ENCODE measurements at regions not wholly inside any gene's neighbourhood (a gene's known extent, or its start where the extent isn't known, plus 50 kb on each side); places are given as distances from the start of the nearest gene placed in this dataset.
"Not testable (repeated sequence)": the region's sequence is repeated elsewhere in the genome, so short reads cannot be mapped to it uniquely, and the experiment has no call there.

DNA sequence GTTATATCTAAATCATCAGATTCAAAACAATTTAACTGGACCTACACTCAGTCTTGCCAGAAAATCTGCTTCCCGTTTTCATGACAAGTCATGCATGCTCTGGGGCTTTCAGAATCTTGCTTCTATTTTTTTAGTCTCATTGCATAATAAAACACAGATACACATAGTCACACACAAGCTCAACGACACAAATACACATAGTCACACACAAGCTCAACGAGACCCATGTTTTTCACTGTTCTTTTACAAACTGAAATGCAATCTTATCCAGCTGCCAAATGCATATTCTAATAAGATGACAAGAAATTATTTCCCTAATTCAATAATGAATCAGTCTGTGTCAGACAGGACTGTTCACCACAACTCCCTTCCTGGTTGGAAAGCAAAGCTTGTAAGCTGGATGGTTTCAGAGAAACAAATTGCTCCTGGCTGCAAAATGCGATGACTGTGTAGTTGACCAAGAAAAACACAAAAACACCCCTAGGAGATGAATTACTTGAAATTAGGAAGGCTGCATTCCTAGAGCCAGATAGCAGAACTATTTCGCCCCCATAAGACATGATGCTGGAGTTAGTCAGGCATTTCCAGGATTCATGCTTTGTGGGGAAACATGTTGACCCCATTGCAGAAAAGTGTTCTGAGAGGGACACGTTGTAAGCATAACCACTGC lies 208.7 kb downstream of the CHIC2 start:
- Mint-ChIP-seq H3K9me3 (no peaks in the 10 kb centered on the region), H3K27me3 (peaks cover 8% of the 10 kb centered on the region), H3K27ac (ENCODE audit: low read depth) (no peak overlapping the region), H3K4me1 (no peaks in the 10 kb centered on the region), H3K36me3 (ENCODE audit: insufficient read depth) (no peaks in the 10 kb centered on the region), H3K4me3 (no peak overlapping the region)
- no peak for DNase-seq (ENCODE audit: low spot score in 2 of 2)
- ATAC-seq (replicated peaks; ENCODE audit: extremely low read depth, poor library complexity, severe bottlenecking) = no peak

- no peak overlapping the region for H3K27ac Mint-ChIP-seq (ENCODE audit: low read depth)
These were observed 209.3 kb downstream of the CHIC2 start for GRCh38 chr4:53854991-53855568.

GRCh38 chr4:53852343-53852742 lies 212.1 kb downstream of the CHIC2 start:
- no peaks in the 10 kb centered on the region for H3K4me1 Mint-ChIP-seq

More at GRCh38 chr4:53854991-53855568, 209.3 kb downstream of the CHIC2 start:
- DNase-seq (ENCODE audit: low spot score in 2 of 2) = no peak
- no peak for ATAC-seq (replicated peaks; ENCODE audit: extremely low read depth, poor library complexity, severe bottlenecking)
- H3K36me3 Mint-ChIP-seq (ENCODE audit: insufficient read depth) = no peaks in the 10 kb centered on the region
- no peak overlapping the region for H3K4me3 Mint-ChIP-seq
- H3K4me1 Mint-ChIP-seq = no peaks in the 10 kb centered on the region
- H3K9me3 Mint-ChIP-seq = no peaks in the 10 kb centered on the region
- peaks cover 8% of the 10 kb centered on the region for H3K27me3 Mint-ChIP-seq

GRCh38 chr4:53847965-53848364 lies 216.4 kb downstream of the CHIC2 start:
- H3K9me3 Mint-ChIP-seq = no peaks in the 10 kb centered on the region
- no peaks in the 10 kb centered on the region for H3K4me1 Mint-ChIP-seq
- no peak for ATAC-seq (replicated peaks; ENCODE audit: extremely low read depth, poor library complexity, severe bottlenecking)
- H3K36me3 Mint-ChIP-seq (ENCODE audit: insufficient read depth) = no peaks in the 10 kb centered on the region
- no peak overlapping the region for H3K4me3 Mint-ChIP-seq
- peaks cover 2% of the 10 kb centered on the region for H3K27me3 Mint-ChIP-seq
- DNase-seq (ENCODE audit: low spot score in 2 of 2) = no peak
- H3K27ac Mint-ChIP-seq (ENCODE audit: low read depth) = no peak overlapping the region

More at GRCh38 chr4:53852343-53852742, 212.1 kb downstream of the CHIC2 start:
- H3K27me3 Mint-ChIP-seq = peaks cover 8% of the 10 kb centered on the region
- no peaks in the 10 kb centered on the region for H3K9me3 Mint-ChIP-seq
- no peaks in the 10 kb centered on the region for H3K36me3 Mint-ChIP-seq (ENCODE audit: insufficient read depth)
- DNase-seq (ENCODE audit: low spot score in 2 of 2) (no peak), ATAC-seq (replicated peaks; ENCODE audit: extremely low read depth, poor library complexity, severe bottlenecking) (no peak)
- no peak overlapping the region for H3K4me3 Mint-ChIP-seq
- no peak overlapping the region for H3K27ac Mint-ChIP-seq (ENCODE audit: low read depth)

DNA sequence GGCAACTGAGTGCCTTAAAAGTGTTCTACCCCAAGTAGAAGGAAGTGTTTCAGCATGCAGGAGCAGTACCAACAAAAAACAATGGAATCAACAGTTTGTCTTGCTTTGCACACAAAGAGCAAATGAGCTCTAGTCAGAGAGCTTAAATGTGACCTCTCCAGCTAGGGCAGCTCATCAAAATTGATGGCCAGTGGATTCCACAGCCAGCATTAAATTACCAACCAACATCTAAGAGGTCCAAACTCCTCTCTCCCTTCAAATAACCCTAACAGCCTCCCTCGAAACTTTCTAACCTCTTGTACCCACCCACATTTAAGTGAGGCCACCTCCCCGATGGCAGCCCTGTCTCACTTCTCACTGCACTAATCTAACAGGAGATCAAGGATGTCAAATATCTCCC lies 219.9 kb downstream of the CHIC2 start:
- peaks cover 25% of the 10 kb centered on the region for H3K27me3 Mint-ChIP-seq
- DNase-seq (ENCODE audit: low spot score in 2 of 2) (no peak), ATAC-seq (replicated peaks; ENCODE audit: extremely low read depth, poor library complexity, severe bottlenecking) (no peak)
- H3K4me3 Mint-ChIP-seq = no peak overlapping the region
- no peaks in the 10 kb centered on the region for H3K9me3 Mint-ChIP-seq
- H3K27ac Mint-ChIP-seq (ENCODE audit: low read depth) = no peak overlapping the region
- H3K36me3 Mint-ChIP-seq (ENCODE audit: insufficient read depth) = no peaks in the 10 kb centered on the region
- no peaks in the 10 kb centered on the region for H3K4me1 Mint-ChIP-seq

- H3K27ac Mint-ChIP-seq (ENCODE audit: low read depth) = no peak overlapping the region
- H3K4me1 Mint-ChIP-seq = no peaks in the 10 kb centered on the region
- peaks cover 25% of the 10 kb centered on the region for H3K27me3 Mint-ChIP-seq
- no peaks in the 10 kb centered on the region for H3K9me3 Mint-ChIP-seq
- DNase-seq (ENCODE audit: low spot score in 2 of 2) = no peak
- no peaks in the 10 kb centered on the region for H3K36me3 Mint-ChIP-seq (ENCODE audit: insufficient read depth)
- H3K4me3 Mint-ChIP-seq = no peak overlapping the region
- ATAC-seq (replicated peaks; ENCODE audit: extremely low read depth, poor library complexity, severe bottlenecking) = no peak
These were observed 220.3 kb downstream of the CHIC2 start for GRCh38 chr4:53844133-53844532.

- no peak for DNase-seq (ENCODE audit: low spot score in 2 of 2)
- Mint-ChIP-seq H3K27ac (ENCODE audit: low read depth) (no peak overlapping the region), H3K27me3 (peaks cover 25% of the 10 kb centered on the region), H3K9me3 (no peaks in the 10 kb centered on the region), H3K4me3 (no peak overlapping the region), H3K36me3 (ENCODE audit: insufficient read depth) (no peaks in the 10 kb centered on the region), H3K4me1 (no peaks in the 10 kb centered on the region)
- ATAC-seq (replicated peaks; ENCODE audit: extremely low read depth, poor library complexity, severe bottlenecking) = no peak
These were observed 222.7 kb downstream of the CHIC2 start for GRCh38 chr4:53841711-53842110.

- no peaks in the 10 kb centered on the region for H3K36me3 Mint-ChIP-seq (ENCODE audit: insufficient read depth)
- peaks cover 31% of the 10 kb centered on the region for H3K27me3 Mint-ChIP-seq
- no peak overlapping the region for H3K4me3 Mint-ChIP-seq
- no peak overlapping the region for H3K27ac Mint-ChIP-seq (ENCODE audit: low read depth)
- DNase-seq (ENCODE audit: low spot score in 2 of 2) (no peak), ATAC-seq (replicated peaks; ENCODE audit: extremely low read depth, poor library complexity, severe bottlenecking) (no peak)
- peaks cover 6% of the 10 kb centered on the region for H3K9me3 Mint-ChIP-seq
- no peaks in the 10 kb centered on the region for H3K4me1 Mint-ChIP-seq
These were observed 223.8 kb downstream of the CHIC2 start for GRCh38 chr4:53840643-53841042.

DNA sequence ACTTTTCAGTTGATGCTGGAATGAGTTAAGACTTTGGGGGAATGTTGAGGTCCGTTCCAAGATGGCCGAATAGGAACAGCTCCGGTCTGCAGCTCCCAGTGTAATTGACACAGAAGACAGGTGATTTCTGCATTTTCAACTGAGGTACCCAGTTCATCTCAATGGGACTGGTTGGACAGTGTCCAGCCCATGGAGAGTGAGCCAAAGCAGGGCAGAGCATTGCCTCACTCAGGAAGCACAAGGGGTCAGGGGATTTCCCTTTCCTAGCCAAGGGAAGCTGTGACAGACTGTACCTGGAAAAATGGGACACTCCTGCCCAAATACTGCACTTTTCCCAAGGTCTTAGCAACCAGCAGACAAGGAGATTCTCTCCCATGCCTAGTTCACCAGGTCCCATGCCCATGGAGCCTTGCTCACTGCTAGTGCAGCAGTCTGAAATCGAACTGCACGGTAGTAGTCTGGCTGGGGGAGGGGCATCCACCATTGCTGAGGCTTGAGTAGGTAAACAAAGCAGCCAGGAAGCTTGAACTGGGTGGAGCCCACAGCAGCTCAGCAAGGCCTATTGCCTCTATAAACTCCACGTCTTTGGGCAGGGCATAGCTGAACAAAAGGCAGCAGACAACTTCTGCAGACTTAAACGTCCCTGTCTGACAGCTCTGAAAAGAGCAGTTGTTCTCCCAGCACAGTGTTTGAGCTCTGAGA lies 231.0 kb downstream of the CHIC2 start:
- not testable (repeated sequence) for H3K4me3 Mint-ChIP-seq; H3K4me1 Mint-ChIP-seq; ATAC-seq (replicated peaks; ENCODE audit: extremely low read depth, poor library complexity, severe bottlenecking); DNase-seq (ENCODE audit: low spot score in 2 of 2); H3K36me3 Mint-ChIP-seq (ENCODE audit: insufficient read depth); H3K27ac Mint-ChIP-seq (ENCODE audit: low read depth)
- Mint-ChIP-seq H3K27me3 (peaks cover 36% of the 10 kb centered on the region), H3K9me3 (peaks cover 30% of the 10 kb centered on the region)

- ATAC-seq (replicated peaks; ENCODE audit: extremely low read depth, poor library complexity, severe bottlenecking) (no peak), DNase-seq (ENCODE audit: low spot score in 2 of 2) (no peak)
- Mint-ChIP-seq H3K4me3 (no peak overlapping the region), H3K36me3 (ENCODE audit: insufficient read depth) (no peaks in the 10 kb centered on the region), H3K9me3 (peaks cover 30% of the 10 kb centered on the region), H3K4me1 (no peaks in the 10 kb centered on the region), H3K27ac (ENCODE audit: low read depth) (no peak overlapping the region), H3K27me3 (peaks cover 36% of the 10 kb centered on the region)
These were observed 231.9 kb downstream of the CHIC2 start for GRCh38 chr4:53832549-53832948.

- no peak for ATAC-seq (replicated peaks; ENCODE audit: extremely low read depth, poor library complexity, severe bottlenecking)
These were observed 233.9 kb downstream of the CHIC2 start for GRCh38 chr4:53830511-53830910.

GRCh38 chr4:53821179-53821851 lies 230.0 kb upstream of the LNX1 start:
- H3K4me3 Mint-ChIP-seq = no peak overlapping the region
- ATAC-seq (replicated peaks; ENCODE audit: extremely low read depth, poor library complexity, severe bottlenecking) (no peak), DNase-seq (ENCODE audit: low spot score in 2 of 2) (no peak)
- H3K4me1 Mint-ChIP-seq = no peaks in the 10 kb centered on the region
- H3K9me3 Mint-ChIP-seq = no peaks in the 10 kb centered on the region
- no peaks in the 10 kb centered on the region for H3K27me3 Mint-ChIP-seq
- peaks cover under 1% of the 10 kb centered on the region for H3K36me3 Mint-ChIP-seq (ENCODE audit: insufficient read depth)
- H3K27ac Mint-ChIP-seq (ENCODE audit: low read depth) = no peak overlapping the region

More at GRCh38 chr4:53830511-53830910, 233.9 kb downstream of the CHIC2 start:
- no peak overlapping the region for H3K4me3 Mint-ChIP-seq
- H3K9me3 Mint-ChIP-seq = peaks cover 24% of the 10 kb centered on the region
- no peaks in the 10 kb centered on the region for H3K4me1 Mint-ChIP-seq
- H3K27me3 Mint-ChIP-seq = peaks cover 28% of the 10 kb centered on the region
- H3K27ac Mint-ChIP-seq (ENCODE audit: low read depth) = no peak overlapping the region
- no peaks in the 10 kb centered on the region for H3K36me3 Mint-ChIP-seq (ENCODE audit: insufficient read depth)
- DNase-seq (ENCODE audit: low spot score in 2 of 2) = no peak

All from central memory CD8-positive, alpha-beta T cell (primary cell).